Lower leg skin (tissue), 4 donors: ENCODE measurements at regions not wholly inside any gene's neighbourhood (a gene's known extent, or its start where the extent isn't known, plus 50 kb on each side); places are given as distances from the start of the nearest gene placed in this dataset.

Experiments used
- DNase-seq, 2 donors: peaks; one replicate each; pipeline ENCODE4 v3.0.0-alpha.2; 2019; ENCODE audit warnings: low spot score in 2 of 2
- H3K4me3 ChIP-seq: fragments of 200-600 bp; sonication (generic); 2 replicates; pipeline ENCODE4 v1.5.1; 2017; ENCODE audit warnings: mild to moderate bottlenecking, low read depth; ENCODE audit not compliant: poor library complexity, severe bottlenecking
- CTCF ChIP-seq, 3 donors: fragments of 450-650 bp; IDR thresholded peaks; one replicate each; pipeline ENCODE4 v1.5.1; 2016; ENCODE audit warnings: antibody characterized with exemption in 3 of 3, mild to moderate bottlenecking in 3 of 3, moderate library complexity in 2 of 3
- POLR2A ChIP-seq, 2 donors: fragments of 450-650 bp; IDR thresholded peaks; one replicate each; pipeline ENCODE4 v1.6.1; 2016 to 2017; ENCODE audit warnings: antibody characterized with exemption in 2 of 2, mild to moderate bottlenecking in 1 of 2, moderate library complexity in 1 of 2
- WGBS, 2 donors: methylation state at CpG; one replicate each; pipeline ENCODE4 v1.1.5; 2018; 5-methylcytosine and 5-hydroxymethylcytosine counted together
- intact Hi-C: fragments of 100-400 bp; cut with DNase I; formaldehyde crosslinking; loops from one replicate; pipeline ENCODE4 v1.15.0; 2023; ENCODE audit warnings: low total_unique reads

- TF ChIP-seq POLR2A (IDR thresholded peaks at IDR 0.05) (no peak), CTCF (IDR thresholded peaks at IDR 0.05) (no peak)
- DNase-seq, result no peak
- no peak overlapping the region for H3K4me3 ChIP-seq
- intact Hi-C loops, result no loop called here
- WGBS, 2 donors, result 87 to 88% methylated on average over 2 of the region's 2 CpGs
Observed at GRCh38 chr10:57905861-57906260, 361.8 kb downstream of the IPMK start.

GRCh38 chr10:57905010-57905409 lies 362.7 kb downstream of the IPMK start:
- H3K4me3 ChIP-seq, result no peak overlapping the region
- TF ChIP-seq CTCF (IDR thresholded peaks at IDR 0.05), result no peak
- TF ChIP-seq POLR2A (IDR thresholded peaks at IDR 0.05), result no peak
- 65 to 72% methylated on average over 2 of the region's 2 CpGs for WGBS, 2 donors
- no peak for DNase-seq
- intact Hi-C loops, result no loop called here

DNA sequence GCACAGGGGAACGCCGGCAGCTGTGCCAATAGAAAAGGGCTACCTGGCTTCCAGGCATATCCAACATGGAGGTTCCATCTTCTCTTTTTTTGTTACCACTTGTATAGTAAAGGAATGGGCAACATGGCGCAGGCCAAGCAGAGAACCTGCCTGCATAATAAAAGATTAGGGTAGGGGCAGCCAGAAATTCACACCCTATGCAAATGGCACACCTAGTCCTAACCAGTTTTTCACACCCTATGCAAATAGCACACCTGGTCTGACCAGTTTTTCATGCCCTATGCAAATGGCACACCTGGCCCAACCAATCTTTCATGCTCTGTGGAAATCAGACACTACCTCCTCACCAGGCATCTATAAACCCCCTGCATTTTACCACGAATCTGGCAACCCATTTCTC lies 369.5 kb downstream of the IPMK start:
- intact Hi-C loops, result no loop called here
- no peak overlapping the region for H3K4me3 ChIP-seq
- no peak for DNase-seq
- WGBS, 2 donors, result 48 to 53% methylated on average over 4 of the region's 4 CpGs
- TF ChIP-seq CTCF (IDR thresholded peaks at IDR 0.05), result no peak

DNA sequence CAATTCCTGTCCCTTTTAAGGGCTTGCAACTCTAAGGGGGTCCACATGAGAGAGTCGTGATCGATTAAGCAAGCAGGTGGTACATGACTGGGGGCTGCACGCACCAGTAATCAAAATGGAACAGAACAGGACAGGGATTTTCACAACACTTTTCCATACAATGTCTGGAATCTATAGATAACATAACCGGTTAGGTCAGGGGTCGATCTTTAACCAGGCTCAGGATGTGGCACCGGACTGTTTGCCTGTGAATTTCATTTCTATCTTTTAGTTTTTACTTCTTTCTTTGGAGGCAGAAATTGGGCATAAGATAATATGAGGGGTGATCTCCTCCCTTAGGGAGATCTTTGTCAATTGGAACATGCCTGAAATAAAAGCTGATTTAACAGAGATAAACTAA lies 370.1 kb downstream of the IPMK start:
- no peak overlapping the region for H3K4me3 ChIP-seq
- DNase-seq, result no peak
- 77 to 89% methylated on average over 6 of the region's 6 CpGs for WGBS, 2 donors
- intact Hi-C loops, result no loop called here
- TF ChIP-seq POLR2A (IDR thresholded peaks at IDR 0.05), result no peak
- no peak for TF ChIP-seq CTCF (IDR thresholded peaks at IDR 0.05)

DNA sequence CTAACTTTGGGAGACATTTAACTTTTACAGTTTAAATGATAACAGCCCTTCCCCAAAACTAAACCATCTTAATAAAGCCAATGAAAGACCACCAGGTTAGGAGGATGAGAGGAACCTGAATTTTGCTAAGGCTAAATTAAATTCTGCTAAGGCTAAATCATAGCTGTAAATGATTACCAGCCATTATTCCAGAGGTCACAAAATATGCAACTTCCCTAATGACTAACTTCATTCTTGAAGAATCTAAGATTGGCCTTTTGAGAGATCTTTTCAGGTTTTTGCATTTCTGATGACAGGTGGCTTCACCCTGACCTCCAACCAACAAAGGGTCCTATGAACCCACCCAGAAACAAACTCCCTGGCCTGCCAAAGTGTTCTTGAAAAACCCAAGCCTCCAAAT lies 373.3 kb downstream of the IPMK start:
- intact Hi-C loops, result no loop called here
- DNase-seq, result no peak
- no peak overlapping the region for H3K4me3 ChIP-seq
- TF ChIP-seq CTCF (IDR thresholded peaks at IDR 0.05), result no peak
- no peak for TF ChIP-seq POLR2A (IDR thresholded peaks at IDR 0.05)

- TF ChIP-seq POLR2A (IDR thresholded peaks at IDR 0.05) (no peak), CTCF (IDR thresholded peaks at IDR 0.05) (no peak)
- intact Hi-C loops, result no loop called here
- no peak overlapping the region for H3K4me3 ChIP-seq
- 77 to 79% methylated on average over 7 of the region's 7 CpGs for WGBS, 2 donors
- DNase-seq, result no peak
Observed at GRCh38 chr10:57891201-57892006, 376.3 kb downstream of the IPMK start.
